DND-41 (cell line): ENCODE measurements at regions not wholly inside any gene's neighbourhood (a gene's known extent, or its start where the extent isn't known, plus 50 kb on each side); places are given as distances from the start of the nearest gene placed in this dataset.

Experiments used
- ATAC-seq: fragments of 200-7000 bp; cut with Tn5 transposase; 3 replicates; pipeline ENCODE4 v1.9.1; 2021; ENCODE audit warnings: low read depth; ENCODE audit not compliant: insufficient read depth
- DNase-seq: peaks from one replicate; pipeline ENCODE4 v3.0.0-alpha.2; 2020
- H2AFZ ChIP-seq: 2 replicates; pipeline ENCODE4 v1.6.0; 2012; ENCODE audit warnings: low read depth, low read length
- H3K27ac ChIP-seq: 2 replicates; pipeline ENCODE4 v1.5.1; 2012; ENCODE audit warnings: low read length, inconsistent platforms
- H3K27me3 ChIP-seq: fragments of 200-600 bp; sonication (generic); 2 replicates; pipeline ENCODE4 v1.6.0; 2012; ENCODE audit warnings: low read length, mild to moderate bottlenecking, inconsistent platforms; ENCODE audit not compliant: insufficient read depth, poor library complexity
- H3K36me3 ChIP-seq: 2 replicates; pipeline ENCODE4 v1.5.1; 2012; ENCODE audit warnings: low read length, inconsistent platforms; ENCODE audit not compliant: insufficient read depth
- H3K4me1 ChIP-seq: 2 replicates; pipeline ENCODE4 v1.5.1; 2012; ENCODE audit warnings: mild to moderate bottlenecking, low read length; ENCODE audit not compliant: insufficient read depth
- H3K4me2 ChIP-seq: 2 replicates; pipeline ENCODE4 v1.6.0; 2012; ENCODE audit warnings: mild to moderate bottlenecking, moderate library complexity, low read length, inconsistent platforms; ENCODE audit not compliant: insufficient read depth
- H3K4me3 ChIP-seq, 2 experiments: fragments of 200-600 bp in 1 of 2; shearing (Covaris generic) in 1 of 2; 2 replicates each; pipeline ENCODE4 v1.5.1; 2012 to 2016; ENCODE audit warnings: inconsistent platforms in 2 of 2, low read length in 2 of 2, mild to moderate bottlenecking in 2 of 2, low read depth in 1 of 2, moderate library complexity in 1 of 2
- H3K79me2 ChIP-seq: 2 replicates; pipeline ENCODE4 v1.6.0; 2012; ENCODE audit warnings: low read length, inconsistent platforms; ENCODE audit not compliant: insufficient read depth
- H3K9ac ChIP-seq: 2 replicates; pipeline ENCODE4 v1.6.0; 2012; ENCODE audit warnings: low read depth, mild to moderate bottlenecking, inconsistent platforms, low read length, moderate library complexity
- H3K9me3 ChIP-seq: 2 replicates; pipeline ENCODE4 v1.5.1; 2012; ENCODE audit warnings: low read length, moderate library complexity, mild to moderate bottlenecking, inconsistent platforms; ENCODE audit not compliant: insufficient read depth, severe bottlenecking
- H4K20me1 ChIP-seq: 2 replicates; pipeline ENCODE4 v1.6.0; 2012; ENCODE audit warnings: low read length; ENCODE audit not compliant: insufficient read depth
- EZH2 ChIP-seq: IDR thresholded peaks from 3 replicates; pipeline ENCODE4 v1.6.1; 2012; ENCODE audit warnings: borderline replicate concordance, low read depth, mild to moderate bottlenecking, moderate library complexity, low read length, inconsistent platforms; ENCODE audit not compliant: severe bottlenecking
- TF ChIP-seq, protein P1 (sequence below): IDR thresholded peaks from 2 replicates; pipeline ENCODE4 v1.5.1; 2012; ENCODE audit warnings: borderline replicate concordance, low read length, moderate library complexity, mild to moderate bottlenecking; ENCODE audit not compliant: poor library complexity, severe bottlenecking; ENCODE audit errors: extremely low read depth

DNA sequence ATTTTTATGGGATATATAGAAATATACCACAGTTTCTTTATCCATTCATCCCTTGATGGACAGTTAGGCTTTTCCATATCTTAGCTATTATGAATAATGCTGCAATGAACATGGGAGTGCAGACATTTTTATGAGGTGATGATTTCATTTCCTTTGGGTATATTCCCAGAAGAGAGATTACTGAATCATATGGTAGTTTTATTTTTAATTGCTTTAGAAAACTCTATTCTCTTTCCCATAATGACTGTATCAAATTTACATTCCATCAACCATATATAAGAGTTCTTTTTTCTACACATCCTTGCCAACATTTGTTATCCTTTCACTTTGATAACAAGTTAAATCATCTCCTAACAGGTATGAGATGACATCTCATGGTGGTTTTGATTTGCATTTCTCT, 821.6 kb downstream of the TLE1 start:
- no peak overlapping the region for H3K4me3 ChIP-seq
- H4K20me1 ChIP-seq: no peaks in the 10 kb centered on the region
- no peaks in the 10 kb centered on the region for H3K27me3 ChIP-seq
- H3K4me1 ChIP-seq: no peaks in the 10 kb centered on the region
- no peak for ATAC-seq
- TF ChIP-seq, protein P1, sequence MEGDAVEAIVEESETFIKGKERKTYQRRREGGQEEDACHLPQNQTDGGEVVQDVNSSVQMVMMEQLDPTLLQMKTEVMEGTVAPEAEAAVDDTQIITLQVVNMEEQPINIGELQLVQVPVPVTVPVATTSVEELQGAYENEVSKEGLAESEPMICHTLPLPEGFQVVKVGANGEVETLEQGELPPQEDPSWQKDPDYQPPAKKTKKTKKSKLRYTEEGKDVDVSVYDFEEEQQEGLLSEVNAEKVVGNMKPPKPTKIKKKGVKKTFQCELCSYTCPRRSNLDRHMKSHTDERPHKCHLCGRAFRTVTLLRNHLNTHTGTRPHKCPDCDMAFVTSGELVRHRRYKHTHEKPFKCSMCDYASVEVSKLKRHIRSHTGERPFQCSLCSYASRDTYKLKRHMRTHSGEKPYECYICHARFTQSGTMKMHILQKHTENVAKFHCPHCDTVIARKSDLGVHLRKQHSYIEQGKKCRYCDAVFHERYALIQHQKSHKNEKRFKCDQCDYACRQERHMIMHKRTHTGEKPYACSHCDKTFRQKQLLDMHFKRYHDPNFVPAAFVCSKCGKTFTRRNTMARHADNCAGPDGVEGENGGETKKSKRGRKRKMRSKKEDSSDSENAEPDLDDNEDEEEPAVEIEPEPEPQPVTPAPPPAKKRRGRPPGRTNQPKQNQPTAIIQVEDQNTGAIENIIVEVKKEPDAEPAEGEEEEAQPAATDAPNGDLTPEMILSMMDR: no peak
- no peak for TF ChIP-seq EZH2
- H3K27ac ChIP-seq: no peak overlapping the region
- H3K4me2 ChIP-seq: no peak overlapping the region
- DNase-seq: no peak
- H3K79me2 ChIP-seq: no peaks in the 10 kb centered on the region
- peaks cover 7% of the 10 kb centered on the region for H3K9me3 ChIP-seq
- no peak overlapping the region for H2AFZ ChIP-seq
- H3K36me3 ChIP-seq: no peaks in the 10 kb centered on the region
- H3K9ac ChIP-seq: no peak overlapping the region

DNA sequence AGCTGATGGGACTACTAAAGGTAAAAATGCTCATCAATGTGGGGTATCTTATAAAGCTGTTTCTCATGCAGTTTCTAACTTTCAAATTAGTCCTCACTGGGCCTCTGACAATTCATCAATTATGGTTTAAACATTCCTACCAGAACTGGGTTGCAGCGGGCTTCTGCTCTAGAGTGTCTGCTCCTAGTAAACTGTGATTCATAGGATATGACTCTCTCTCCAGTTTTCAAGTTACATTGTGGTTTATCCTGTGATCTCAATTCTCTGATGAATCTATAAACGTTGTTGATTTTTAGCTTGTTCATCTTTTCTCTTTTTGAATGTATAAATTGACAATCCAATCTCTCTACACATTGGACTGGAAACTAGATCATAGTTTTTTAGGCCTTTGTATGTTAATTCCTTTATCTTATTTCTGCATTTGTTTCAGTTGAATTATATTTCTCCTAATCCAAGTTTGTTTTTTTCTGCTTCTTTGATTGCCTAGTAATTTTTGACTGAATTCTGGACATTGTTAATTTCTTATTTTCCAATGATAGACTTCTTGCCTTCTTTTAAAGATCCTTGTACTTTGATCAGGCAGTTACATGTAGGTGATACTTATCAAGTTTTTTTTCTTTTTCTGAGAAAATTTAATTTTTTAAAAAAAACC, 822.6 kb downstream of the TLE1 start:
- Histone ChIP-seq H3K4me3 (no peak overlapping the region), H3K9ac (no peak overlapping the region), H2AFZ (no peak overlapping the region), H3K27ac (no peak overlapping the region), H3K9me3 (peaks cover 7% of the 10 kb centered on the region), H3K4me1 (no peaks in the 10 kb centered on the region), H3K4me2 (no peak overlapping the region), H3K27me3 (no peaks in the 10 kb centered on the region), H4K20me1 (no peaks in the 10 kb centered on the region), H3K36me3 (no peaks in the 10 kb centered on the region), H3K79me2 (no peaks in the 10 kb centered on the region)
- ATAC-seq (no peak), DNase-seq (no peak)
- TF ChIP-seq EZH2: no peak
- TF ChIP-seq, protein P1: no peak

DNA sequence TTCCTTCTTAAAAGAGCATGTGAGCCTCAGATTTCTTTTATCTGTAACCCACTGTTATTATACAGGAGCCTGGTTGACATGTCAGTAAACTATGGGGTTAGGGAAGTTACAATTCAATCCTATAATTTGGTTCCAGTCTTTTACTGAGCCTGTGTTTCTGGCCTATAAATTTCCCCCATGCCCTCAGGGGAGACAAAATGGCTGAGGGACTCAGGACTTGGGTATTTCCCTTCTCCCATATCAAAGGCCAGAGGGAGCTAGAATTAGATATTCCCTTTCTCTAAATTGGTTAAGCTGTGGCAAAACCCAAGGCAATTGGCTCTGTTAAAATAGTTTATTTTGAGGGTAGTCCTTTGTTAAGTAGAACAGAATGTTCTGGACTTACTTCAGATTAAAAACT, 823.2 kb downstream of the TLE1 start:
- H3K9ac ChIP-seq: no peak overlapping the region
- H3K4me2 ChIP-seq: no peak overlapping the region
- no peaks in the 10 kb centered on the region for H3K36me3 ChIP-seq
- no peak for ATAC-seq
- H3K27ac ChIP-seq: no peak overlapping the region
- H4K20me1 ChIP-seq: no peaks in the 10 kb centered on the region
- H3K4me1 ChIP-seq: no peaks in the 10 kb centered on the region
- H3K9me3 ChIP-seq: peaks cover 7% of the 10 kb centered on the region
- TF ChIP-seq, protein P1: no peak
- TF ChIP-seq EZH2: no peak
- H3K27me3 ChIP-seq: no peaks in the 10 kb centered on the region
- H2AFZ ChIP-seq: no peak overlapping the region
- DNase-seq: no peak
- H3K4me3 ChIP-seq: no peak overlapping the region
- no peaks in the 10 kb centered on the region for H3K79me2 ChIP-seq

DNA sequence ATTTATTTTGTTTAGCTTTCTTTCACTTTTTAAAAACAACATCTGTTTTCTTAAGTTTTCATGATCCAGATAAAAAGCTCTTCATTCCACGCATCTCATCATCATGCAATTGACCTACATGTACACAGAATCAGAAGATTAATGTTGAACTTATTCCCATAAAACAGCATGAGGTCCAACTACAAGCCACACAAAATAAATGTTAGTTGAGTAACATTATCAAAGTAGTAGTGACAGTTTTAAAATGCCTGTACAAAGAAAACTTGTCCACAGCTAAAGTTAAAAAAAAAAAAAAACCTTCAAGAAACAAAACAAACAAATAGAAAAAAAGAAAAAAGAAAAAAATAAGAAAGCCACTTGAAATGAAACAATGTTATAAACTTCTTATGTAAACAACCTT, 846.3 kb downstream of the TLE1 start:
- ATAC-seq (no peak), DNase-seq (no peak)
- Histone ChIP-seq H3K36me3 (no peaks in the 10 kb centered on the region), H3K9me3 (no peaks in the 10 kb centered on the region), H3K27ac (no peak overlapping the region), H3K79me2 (no peaks in the 10 kb centered on the region), H3K9ac (no peak overlapping the region), H3K27me3 (no peaks in the 10 kb centered on the region), H4K20me1 (no peaks in the 10 kb centered on the region), H3K4me1 (no peaks in the 10 kb centered on the region), H3K4me2 (no peak overlapping the region), H3K4me3 (no peak overlapping the region), H2AFZ (no peak overlapping the region)
- TF ChIP-seq, protein P1: no peak
- no peak for TF ChIP-seq EZH2
